KMS-11 (cell line): ENCODE measurements at regions not wholly inside any gene's neighbourhood (a gene's known extent, or its start where the extent isn't known, plus 50 kb on each side); places are given as distances from the start of the nearest gene placed in this dataset.

ENCODE experiments used
- H2AFZ ChIP-seq: fragments of 200-600 bp; sonication (generic); 2 replicates; pipeline ENCODE4 v1.6.1; 2016; ENCODE audit warnings: antibody characterized with exemption, mixed run types, low read depth
- H3K27ac ChIP-seq: fragments of 200-600 bp; sonication (generic); 2 replicates; pipeline ENCODE4 v1.6.1; 2016; ENCODE audit warnings: mild to moderate bottlenecking, mixed run types
- H3K27me3 ChIP-seq: fragments of 200-600 bp; sonication (generic); 2 replicates; pipeline ENCODE4 v1.6.1; 2017; ENCODE audit warnings: mild to moderate bottlenecking, low read depth, mixed run types, moderate library complexity; ENCODE audit not compliant: insufficient read depth
- H3K36me3 ChIP-seq: fragments of 200-600 bp; sonication (generic); 2 replicates; pipeline ENCODE4 v1.6.1; 2017; ENCODE audit warnings: mild to moderate bottlenecking, mixed run types; ENCODE audit not compliant: insufficient read depth
- H3K4me1 ChIP-seq: fragments of 200-600 bp; sonication (generic); 2 replicates; pipeline ENCODE4 v1.6.1; 2016; ENCODE audit warnings: mild to moderate bottlenecking, low read depth, mixed run types; ENCODE audit not compliant: poor library complexity, severe bottlenecking
- H3K4me2 ChIP-seq: fragments of 200-600 bp; sonication (generic); 2 replicates; pipeline ENCODE4 v1.7.0; 2016; ENCODE audit warnings: mild to moderate bottlenecking, mixed run types
- H3K4me3 ChIP-seq: fragments of 200-600 bp; sonication (generic); IDR thresholded peaks from 2 replicates; pipeline ENCODE4 v1.6.1; 2017; ENCODE audit warnings: low read depth, low read length, mixed read lengths; ENCODE audit not compliant: insufficient read depth
- H3K79me2 ChIP-seq: fragments of 200-600 bp; sonication (generic); 2 replicates; pipeline ENCODE4 v1.6.1; 2016; ENCODE audit warnings: low read depth, mixed run types; ENCODE audit not compliant: insufficient read depth
- H3K9ac ChIP-seq: fragments of 200-600 bp; sonication (generic); 2 replicates; pipeline ENCODE4 v1.6.1; 2016; ENCODE audit warnings: mild to moderate bottlenecking, mixed run types
- H4K20me1 ChIP-seq: fragments of 200-600 bp; sonication (generic); 2 replicates; pipeline ENCODE4 v1.6.1; 2016; ENCODE audit warnings: mild to moderate bottlenecking, mixed run types; ENCODE audit not compliant: insufficient read depth
- TF ChIP-seq, protein P1 (sequence below): fragments of 200-600 bp; sonication (generic); conservative IDR thresholded peaks from 2 replicates; pipeline ENCODE4 v1.6.1; 2017; ENCODE audit warnings: low read depth, mild to moderate bottlenecking, antibody characterized with exemption, low read length, moderate library complexity, mixed read lengths

- Histone ChIP-seq H3K36me3 (no peaks in the 10 kb centered on the region), H3K27me3 (no peaks in the 10 kb centered on the region), H3K79me2 (no peaks in the 10 kb centered on the region), H4K20me1 (no peaks in the 10 kb centered on the region), H3K4me3 (no peak overlapping the region), H3K9ac (no peak overlapping the region), H3K27ac (no peak overlapping the region), H3K4me2 (no peak overlapping the region), H2AFZ (no peak overlapping the region), H3K4me1 (no peaks in the 10 kb centered on the region)
- TF ChIP-seq, protein P1, sequence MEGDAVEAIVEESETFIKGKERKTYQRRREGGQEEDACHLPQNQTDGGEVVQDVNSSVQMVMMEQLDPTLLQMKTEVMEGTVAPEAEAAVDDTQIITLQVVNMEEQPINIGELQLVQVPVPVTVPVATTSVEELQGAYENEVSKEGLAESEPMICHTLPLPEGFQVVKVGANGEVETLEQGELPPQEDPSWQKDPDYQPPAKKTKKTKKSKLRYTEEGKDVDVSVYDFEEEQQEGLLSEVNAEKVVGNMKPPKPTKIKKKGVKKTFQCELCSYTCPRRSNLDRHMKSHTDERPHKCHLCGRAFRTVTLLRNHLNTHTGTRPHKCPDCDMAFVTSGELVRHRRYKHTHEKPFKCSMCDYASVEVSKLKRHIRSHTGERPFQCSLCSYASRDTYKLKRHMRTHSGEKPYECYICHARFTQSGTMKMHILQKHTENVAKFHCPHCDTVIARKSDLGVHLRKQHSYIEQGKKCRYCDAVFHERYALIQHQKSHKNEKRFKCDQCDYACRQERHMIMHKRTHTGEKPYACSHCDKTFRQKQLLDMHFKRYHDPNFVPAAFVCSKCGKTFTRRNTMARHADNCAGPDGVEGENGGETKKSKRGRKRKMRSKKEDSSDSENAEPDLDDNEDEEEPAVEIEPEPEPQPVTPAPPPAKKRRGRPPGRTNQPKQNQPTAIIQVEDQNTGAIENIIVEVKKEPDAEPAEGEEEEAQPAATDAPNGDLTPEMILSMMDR = no peak
Observed at GRCh38 chr6:132061381-132061780, 110.2 kb upstream of the CCN2 start.

- Histone ChIP-seq H3K4me3 (no peak overlapping the region), H2AFZ (no peak overlapping the region), H3K9ac (no peak overlapping the region), H3K4me2 (no peak overlapping the region), H3K27ac (no peak overlapping the region), H3K4me1 (no peaks in the 10 kb centered on the region), H3K27me3 (no peaks in the 10 kb centered on the region), H3K36me3 (no peaks in the 10 kb centered on the region), H3K79me2 (no peaks in the 10 kb centered on the region), H4K20me1 (no peaks in the 10 kb centered on the region)
- TF ChIP-seq, protein P1 = no peak
Observed at GRCh38 chr6:132060591-132060990, 109.4 kb upstream of the CCN2 start.

DNA sequence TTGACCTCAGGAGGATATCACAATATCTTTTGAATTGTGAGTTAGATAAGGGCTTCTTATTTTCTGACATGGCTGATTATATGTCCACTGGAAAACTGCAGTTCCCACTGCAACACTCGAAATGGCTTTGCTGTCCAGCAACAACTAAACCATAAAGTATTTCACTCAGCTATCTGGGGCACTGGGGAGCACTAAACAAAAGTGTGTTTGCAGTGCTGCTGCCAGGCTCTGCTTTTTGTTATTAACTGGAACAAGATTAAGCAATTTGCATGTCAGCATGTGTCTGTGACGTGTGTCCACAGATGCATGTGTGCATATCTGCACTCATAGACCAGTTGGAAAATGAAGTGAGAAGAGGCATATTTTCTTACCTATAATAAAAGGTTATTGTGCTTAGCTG is 107.8 kb upstream of the CCN2 start:
- H3K4me3 ChIP-seq = no peak overlapping the region
- H3K4me1 ChIP-seq = no peaks in the 10 kb centered on the region
- H3K27ac ChIP-seq = no peak overlapping the region
- H3K4me2 ChIP-seq = no peak overlapping the region
- no peak overlapping the region for H3K9ac ChIP-seq
- H3K79me2 ChIP-seq = no peaks in the 10 kb centered on the region
- TF ChIP-seq, protein P1 = no peak
- H4K20me1 ChIP-seq = no peaks in the 10 kb centered on the region
- H3K36me3 ChIP-seq = no peaks in the 10 kb centered on the region
- no peak overlapping the region for H2AFZ ChIP-seq
- H3K27me3 ChIP-seq = no peaks in the 10 kb centered on the region

- H3K36me3 ChIP-seq = no peaks in the 10 kb centered on the region
- H3K27me3 ChIP-seq = no peaks in the 10 kb centered on the region
- no peaks in the 10 kb centered on the region for H3K4me1 ChIP-seq
- no peaks in the 10 kb centered on the region for H3K79me2 ChIP-seq
- no peak overlapping the region for H3K9ac ChIP-seq
- no peak overlapping the region for H3K4me2 ChIP-seq
- TF ChIP-seq, protein P1 = no peak
- H4K20me1 ChIP-seq = no peaks in the 10 kb centered on the region
- H3K27ac ChIP-seq = no peak overlapping the region
- no peak overlapping the region for H3K4me3 ChIP-seq
- H2AFZ ChIP-seq = no peak overlapping the region
Observed at GRCh38 chr6:132054525-132054924, 103.4 kb upstream of the CCN2 start.

- H3K27me3 ChIP-seq = no peaks in the 10 kb centered on the region
- TF ChIP-seq, protein P1 = no peak
- H3K9ac ChIP-seq = no peak overlapping the region
- H4K20me1 ChIP-seq = no peaks in the 10 kb centered on the region
- H3K79me2 ChIP-seq = no peaks in the 10 kb centered on the region
- no peak overlapping the region for H3K4me2 ChIP-seq
- no peaks in the 10 kb centered on the region for H3K4me1 ChIP-seq
- no peak overlapping the region for H2AFZ ChIP-seq
- H3K4me3 ChIP-seq = no peak overlapping the region
- no peak overlapping the region for H3K27ac ChIP-seq
- H3K36me3 ChIP-seq = no peaks in the 10 kb centered on the region
Observed at GRCh38 chr6:132053511-132053910, 102.3 kb upstream of the CCN2 start.
